Testis (tissue), 2 donors: ENCODE measurements at regions not wholly inside any gene's neighbourhood (a gene's known extent, or its start where the extent isn't known, plus 50 kb on each side); places are given as distances from the start of the nearest gene placed in this dataset.

Experiments used
- POLR2A ChIP-seq: fragments of 450-650 bp; IDR thresholded peaks from one replicate; pipeline ENCODE4 v1.6.1; 2017; ENCODE audit warnings: antibody characterized with exemption, mild to moderate bottlenecking, moderate library complexity
- TF ChIP-seq, protein P1 (sequence below), 3 experiments: fragments of 450-650 bp in 2 of 3; fragments of 200-600 bp in 1 of 3; sonication (generic) in 1 of 3; IDR thresholded peaks; one replicate each; pipeline ENCODE4 v1.5.1; 2016 to 2019; ENCODE audit warnings: antibody characterized with exemption in 3 of 3, mild to moderate bottlenecking in 2 of 3, moderate library complexity in 1 of 3

DNA sequence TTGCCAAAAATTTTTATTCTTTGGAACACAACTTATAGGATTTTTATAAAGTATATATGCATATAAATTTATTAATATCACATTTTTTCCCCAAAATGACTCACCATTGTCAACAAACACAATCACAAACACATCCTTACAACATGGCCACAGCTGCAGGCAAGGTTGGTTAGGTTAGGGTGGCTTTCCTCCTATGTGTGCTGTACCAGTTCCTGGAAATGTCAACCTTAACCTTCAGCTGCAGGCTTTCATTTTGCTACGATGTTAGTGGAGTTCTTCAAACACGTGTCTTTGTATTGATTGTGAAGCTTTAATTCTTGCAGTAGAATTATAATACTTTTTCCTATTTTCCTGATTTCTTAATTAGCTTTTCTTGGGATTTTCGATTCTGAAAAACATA, 185.8 kb downstream of the PTEN start:
- TF ChIP-seq, protein P1, sequence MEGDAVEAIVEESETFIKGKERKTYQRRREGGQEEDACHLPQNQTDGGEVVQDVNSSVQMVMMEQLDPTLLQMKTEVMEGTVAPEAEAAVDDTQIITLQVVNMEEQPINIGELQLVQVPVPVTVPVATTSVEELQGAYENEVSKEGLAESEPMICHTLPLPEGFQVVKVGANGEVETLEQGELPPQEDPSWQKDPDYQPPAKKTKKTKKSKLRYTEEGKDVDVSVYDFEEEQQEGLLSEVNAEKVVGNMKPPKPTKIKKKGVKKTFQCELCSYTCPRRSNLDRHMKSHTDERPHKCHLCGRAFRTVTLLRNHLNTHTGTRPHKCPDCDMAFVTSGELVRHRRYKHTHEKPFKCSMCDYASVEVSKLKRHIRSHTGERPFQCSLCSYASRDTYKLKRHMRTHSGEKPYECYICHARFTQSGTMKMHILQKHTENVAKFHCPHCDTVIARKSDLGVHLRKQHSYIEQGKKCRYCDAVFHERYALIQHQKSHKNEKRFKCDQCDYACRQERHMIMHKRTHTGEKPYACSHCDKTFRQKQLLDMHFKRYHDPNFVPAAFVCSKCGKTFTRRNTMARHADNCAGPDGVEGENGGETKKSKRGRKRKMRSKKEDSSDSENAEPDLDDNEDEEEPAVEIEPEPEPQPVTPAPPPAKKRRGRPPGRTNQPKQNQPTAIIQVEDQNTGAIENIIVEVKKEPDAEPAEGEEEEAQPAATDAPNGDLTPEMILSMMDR (IDR thresholded peaks at IDR 0.05), result no peak
- no peak for TF ChIP-seq POLR2A
